Peyer's patch (tissue), 4 donors: ENCODE measurements at regions not wholly inside any gene's neighbourhood (a gene's known extent, or its start where the extent isn't known, plus 50 kb on each side); places are given as distances from the start of the nearest gene placed in this dataset.

Source experiments
- POLR2A ChIP-seq, 2 donors: fragments of 450-650 bp; IDR thresholded peaks; one replicate each; pipeline ENCODE4 v1.5.1; 2017; ENCODE audit warnings: antibody characterized with exemption in 2 of 2, mild to moderate bottlenecking in 2 of 2, moderate library complexity in 2 of 2
- TF ChIP-seq, protein P1 (sequence below), 6 experiments: fragments of 450-650 bp in 4 of 6; fragments of 200-600 bp in 2 of 6; sonication (generic) in 1 of 6; IDR thresholded peaks; one replicate each; pipeline ENCODE4 v1.5.1; 2017 to 2019; ENCODE audit warnings: antibody characterized with exemption in 6 of 6, mild to moderate bottlenecking in 3 of 6, moderate library complexity in 1 of 6

DNA sequence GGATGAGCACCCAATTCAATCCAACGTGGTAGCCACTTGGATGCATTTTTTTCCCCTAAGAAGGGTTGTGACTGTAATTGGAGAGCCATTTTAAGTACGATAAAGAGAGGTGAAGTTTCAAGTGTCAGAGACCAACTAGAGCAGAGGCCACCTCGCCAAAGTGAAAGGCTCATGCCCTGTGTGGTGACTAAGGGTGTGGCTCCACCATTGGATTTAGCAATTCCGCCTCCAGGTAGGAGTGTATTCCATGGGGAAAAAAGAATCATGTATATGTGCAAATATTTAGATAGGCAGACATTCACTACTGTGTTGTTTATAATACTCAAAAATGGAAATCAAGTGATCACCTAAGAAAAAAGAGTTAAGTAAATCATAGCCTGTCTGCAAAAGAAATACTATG, 53.1 kb upstream of the S1PR3 start:
- TF ChIP-seq POLR2A (IDR thresholded peaks at IDR 0.05) = no peak
- TF ChIP-seq, protein P1, sequence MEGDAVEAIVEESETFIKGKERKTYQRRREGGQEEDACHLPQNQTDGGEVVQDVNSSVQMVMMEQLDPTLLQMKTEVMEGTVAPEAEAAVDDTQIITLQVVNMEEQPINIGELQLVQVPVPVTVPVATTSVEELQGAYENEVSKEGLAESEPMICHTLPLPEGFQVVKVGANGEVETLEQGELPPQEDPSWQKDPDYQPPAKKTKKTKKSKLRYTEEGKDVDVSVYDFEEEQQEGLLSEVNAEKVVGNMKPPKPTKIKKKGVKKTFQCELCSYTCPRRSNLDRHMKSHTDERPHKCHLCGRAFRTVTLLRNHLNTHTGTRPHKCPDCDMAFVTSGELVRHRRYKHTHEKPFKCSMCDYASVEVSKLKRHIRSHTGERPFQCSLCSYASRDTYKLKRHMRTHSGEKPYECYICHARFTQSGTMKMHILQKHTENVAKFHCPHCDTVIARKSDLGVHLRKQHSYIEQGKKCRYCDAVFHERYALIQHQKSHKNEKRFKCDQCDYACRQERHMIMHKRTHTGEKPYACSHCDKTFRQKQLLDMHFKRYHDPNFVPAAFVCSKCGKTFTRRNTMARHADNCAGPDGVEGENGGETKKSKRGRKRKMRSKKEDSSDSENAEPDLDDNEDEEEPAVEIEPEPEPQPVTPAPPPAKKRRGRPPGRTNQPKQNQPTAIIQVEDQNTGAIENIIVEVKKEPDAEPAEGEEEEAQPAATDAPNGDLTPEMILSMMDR (IDR thresholded peaks at IDR 0.05) = no peak
